ENCODE measurements at regions not wholly inside any gene's neighbourhood (a gene's known extent, or its start where the extent isn't known, plus 50 kb on each side); places are given as distances from the start of the nearest gene placed in this dataset.

GRCh38 chr20:6209093-6209492, 86.3 kb upstream of the FERMT1 start:
- TF ChIP-seq REST (IDR thresholded peaks at IDR 0.05; ENCODE audit: insufficient read depth in 1 of 2, low read depth in 2 of 2, low read length in 2 of 2) (no peak), TAF1 (IDR thresholded peaks at IDR 0.05; ENCODE audit: borderline replicate concordance, insufficient read depth, low read length) (no peak), POLR2AphosphoS5 (IDR thresholded peaks at IDR 0.05; ENCODE audit: low read depth, low read length) (no peak)

All from PFSK-1 (cell line).